ENCODE measurements at regions not wholly inside any gene's neighbourhood (a gene's known extent, or its start where the extent isn't known, plus 50 kb on each side); places are given as distances from the start of the nearest gene placed in this dataset.

DNA sequence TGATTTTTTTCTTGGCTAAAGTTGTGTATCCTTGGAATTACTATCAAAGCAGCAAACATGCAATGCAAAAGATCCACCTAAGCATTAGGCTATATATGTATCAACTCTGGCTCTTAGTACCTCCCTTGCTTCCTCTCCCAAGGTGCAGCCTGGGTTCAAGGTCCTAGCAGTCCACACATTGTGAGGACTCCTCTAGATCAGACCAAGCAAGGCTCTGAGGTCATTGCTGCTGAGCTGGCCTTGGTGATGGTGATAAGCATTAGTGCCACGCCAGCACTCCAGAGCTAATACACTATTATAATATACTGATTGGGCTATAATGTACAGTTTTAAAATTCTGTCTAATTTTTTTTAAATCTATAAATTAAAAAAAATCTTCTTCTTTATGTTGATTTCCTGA is 196.9 kb upstream of the BTG1 start:
- Histone ChIP-seq H3K27ac (ENCODE audit: low read depth) (no peak overlapping the region), H4K20me1 (replicated peaks; ENCODE audit: insufficient read depth) (no peaks in the 10 kb centered on the region), H3K36me3 (ENCODE audit: insufficient read depth) (no peaks in the 10 kb centered on the region), H2AFZ (no peak overlapping the region), H3K4me3 (no peak overlapping the region), H3K27me3 (ENCODE audit: insufficient read depth) (no peaks in the 10 kb centered on the region), H3K4me1 (ENCODE audit: insufficient read depth) (no peaks in the 10 kb centered on the region), H3K79me2 (replicated peaks; ENCODE audit: insufficient read depth) (no peaks in the 10 kb centered on the region), H3F3A (replicated peaks; ENCODE audit: low read depth) (no peaks in the 10 kb centered on the region), H3K4me2 (no peak overlapping the region), H3K9me2 (ENCODE audit: insufficient read depth) (peaks cover 8% of the 10 kb centered on the region)
- TF ChIP-seq POLR2AphosphoS5 (IDR thresholded peaks at IDR 0.05; ENCODE audit: low read depth) (no peak), ZNF114 (CRISPR knock-in tag; IDR thresholded peaks at IDR 0.05) (no peak), EZH2 (IDR thresholded peaks at IDR 0.05; ENCODE audit: low read depth, unreplicated experiment) (no peak), NANOG (IDR thresholded peaks at IDR 0.05; ENCODE audit: borderline replicate concordance) (no peak), EZH2phosphoT487 (IDR thresholded peaks at IDR 0.05; ENCODE audit: unreplicated experiment) (no peak), JUNB (IDR thresholded peaks at IDR 0.05; ENCODE audit: unreplicated experiment) (no peak), STAT1 (IDR thresholded peaks at IDR 0.05; ENCODE audit: unreplicated experiment) (no peak), ZNF331 (CRISPR knock-in tag; IDR thresholded peaks at IDR 0.05; ENCODE audit: low read depth) (no peak), CREB1 (CRISPR knock-in tag; IDR thresholded peaks at IDR 0.05; ENCODE audit: low read depth) (no peak)
- TF ChIP-seq, protein P1, sequence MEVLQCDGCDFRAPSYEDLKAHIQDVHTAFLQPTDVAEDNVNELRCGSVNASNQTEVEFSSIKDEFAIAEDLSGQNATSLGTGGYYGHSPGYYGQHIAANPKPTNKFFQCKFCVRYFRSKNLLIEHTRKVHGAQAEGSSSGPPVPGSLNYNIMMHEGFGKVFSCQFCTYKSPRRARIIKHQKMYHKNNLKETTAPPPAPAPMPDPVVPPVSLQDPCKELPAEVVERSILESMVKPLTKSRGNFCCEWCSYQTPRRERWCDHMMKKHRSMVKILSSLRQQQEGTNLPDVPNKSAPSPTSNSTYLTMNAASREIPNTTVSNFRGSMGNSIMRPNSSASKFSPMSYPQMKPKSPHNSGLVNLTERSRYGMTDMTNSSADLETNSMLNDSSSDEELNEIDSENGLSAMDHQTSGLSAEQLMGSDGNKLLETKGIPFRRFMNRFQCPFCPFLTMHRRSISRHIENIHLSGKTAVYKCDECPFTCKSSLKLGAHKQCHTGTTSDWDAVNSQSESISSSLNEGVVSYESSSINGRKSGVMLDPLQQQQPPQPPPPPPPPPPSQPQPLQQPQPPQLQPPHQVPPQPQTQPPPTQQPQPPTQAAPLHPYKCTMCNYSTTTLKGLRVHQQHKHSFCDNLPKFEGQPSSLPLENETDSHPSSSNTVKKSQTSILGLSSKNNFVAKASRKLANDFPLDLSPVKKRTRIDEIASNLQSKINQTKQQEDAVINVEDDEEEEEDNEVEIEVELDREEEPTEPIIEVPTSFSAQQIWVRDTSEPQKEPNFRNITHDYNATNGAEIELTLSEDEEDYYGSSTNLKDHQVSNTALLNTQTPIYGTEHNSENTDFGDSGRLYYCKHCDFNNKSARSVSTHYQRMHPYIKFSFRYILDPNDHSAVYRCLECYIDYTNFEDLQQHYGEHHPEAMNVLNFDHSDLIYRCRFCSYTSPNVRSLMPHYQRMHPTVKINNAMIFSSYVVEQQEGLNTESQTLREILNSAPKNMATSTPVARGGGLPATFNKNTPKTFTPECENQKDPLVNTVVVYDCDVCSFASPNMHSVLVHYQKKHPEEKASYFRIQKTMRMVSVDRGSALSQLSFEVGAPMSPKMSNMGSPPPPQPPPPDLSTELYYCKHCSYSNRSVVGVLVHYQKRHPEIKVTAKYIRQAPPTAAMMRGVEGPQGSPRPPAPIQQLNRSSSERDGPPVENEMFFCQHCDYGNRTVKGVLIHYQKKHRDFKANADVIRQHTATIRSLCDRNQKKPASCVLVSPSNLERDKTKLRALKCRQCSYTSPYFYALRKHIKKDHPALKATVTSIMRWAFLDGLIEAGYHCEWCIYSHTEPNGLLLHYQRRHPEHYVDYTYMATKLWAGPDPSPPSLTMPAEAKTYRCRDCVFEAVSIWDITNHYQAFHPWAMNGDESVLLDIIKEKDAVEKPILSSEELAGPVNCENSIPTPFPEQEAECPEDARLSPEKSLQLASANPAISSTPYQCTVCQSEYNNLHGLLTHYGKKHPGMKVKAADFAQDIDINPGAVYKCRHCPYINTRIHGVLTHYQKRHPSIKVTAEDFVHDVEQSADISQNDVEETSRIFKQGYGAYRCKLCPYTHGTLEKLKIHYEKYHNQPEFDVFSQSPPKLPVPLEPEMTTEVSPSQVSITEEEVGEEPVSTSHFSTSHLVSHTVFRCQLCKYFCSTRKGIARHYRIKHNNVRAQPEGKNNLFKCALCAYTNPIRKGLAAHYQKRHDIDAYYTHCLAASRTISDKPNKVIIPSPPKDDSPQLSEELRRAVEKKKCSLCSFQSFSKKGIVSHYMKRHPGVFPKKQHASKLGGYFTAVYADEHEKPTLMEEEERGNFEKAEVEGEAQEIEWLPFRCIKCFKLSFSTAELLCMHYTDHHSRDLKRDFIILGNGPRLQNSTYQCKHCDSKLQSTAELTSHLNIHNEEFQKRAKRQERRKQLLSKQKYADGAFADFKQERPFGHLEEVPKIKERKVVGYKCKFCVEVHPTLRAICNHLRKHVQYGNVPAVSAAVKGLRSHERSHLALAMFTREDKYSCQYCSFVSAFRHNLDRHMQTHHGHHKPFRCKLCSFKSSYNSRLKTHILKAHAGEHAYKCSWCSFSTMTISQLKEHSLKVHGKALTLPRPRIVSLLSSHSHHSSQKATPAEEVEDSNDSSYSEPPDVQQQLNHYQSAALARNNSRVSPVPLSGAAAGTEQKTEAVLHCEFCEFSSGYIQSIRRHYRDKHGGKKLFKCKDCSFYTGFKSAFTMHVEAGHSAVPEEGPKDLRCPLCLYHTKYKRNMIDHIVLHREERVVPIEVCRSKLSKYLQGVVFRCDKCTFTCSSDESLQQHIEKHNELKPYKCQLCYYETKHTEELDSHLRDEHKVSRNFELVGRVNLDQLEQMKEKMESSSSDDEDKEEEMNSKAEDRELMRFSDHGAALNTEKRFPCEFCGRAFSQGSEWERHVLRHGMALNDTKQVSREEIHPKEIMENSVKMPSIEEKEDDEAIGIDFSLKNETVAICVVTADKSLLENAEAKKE (CRISPR knock-in tag; IDR thresholded peaks at IDR 0.05): no peak
- TF ChIP-seq, protein P2, sequence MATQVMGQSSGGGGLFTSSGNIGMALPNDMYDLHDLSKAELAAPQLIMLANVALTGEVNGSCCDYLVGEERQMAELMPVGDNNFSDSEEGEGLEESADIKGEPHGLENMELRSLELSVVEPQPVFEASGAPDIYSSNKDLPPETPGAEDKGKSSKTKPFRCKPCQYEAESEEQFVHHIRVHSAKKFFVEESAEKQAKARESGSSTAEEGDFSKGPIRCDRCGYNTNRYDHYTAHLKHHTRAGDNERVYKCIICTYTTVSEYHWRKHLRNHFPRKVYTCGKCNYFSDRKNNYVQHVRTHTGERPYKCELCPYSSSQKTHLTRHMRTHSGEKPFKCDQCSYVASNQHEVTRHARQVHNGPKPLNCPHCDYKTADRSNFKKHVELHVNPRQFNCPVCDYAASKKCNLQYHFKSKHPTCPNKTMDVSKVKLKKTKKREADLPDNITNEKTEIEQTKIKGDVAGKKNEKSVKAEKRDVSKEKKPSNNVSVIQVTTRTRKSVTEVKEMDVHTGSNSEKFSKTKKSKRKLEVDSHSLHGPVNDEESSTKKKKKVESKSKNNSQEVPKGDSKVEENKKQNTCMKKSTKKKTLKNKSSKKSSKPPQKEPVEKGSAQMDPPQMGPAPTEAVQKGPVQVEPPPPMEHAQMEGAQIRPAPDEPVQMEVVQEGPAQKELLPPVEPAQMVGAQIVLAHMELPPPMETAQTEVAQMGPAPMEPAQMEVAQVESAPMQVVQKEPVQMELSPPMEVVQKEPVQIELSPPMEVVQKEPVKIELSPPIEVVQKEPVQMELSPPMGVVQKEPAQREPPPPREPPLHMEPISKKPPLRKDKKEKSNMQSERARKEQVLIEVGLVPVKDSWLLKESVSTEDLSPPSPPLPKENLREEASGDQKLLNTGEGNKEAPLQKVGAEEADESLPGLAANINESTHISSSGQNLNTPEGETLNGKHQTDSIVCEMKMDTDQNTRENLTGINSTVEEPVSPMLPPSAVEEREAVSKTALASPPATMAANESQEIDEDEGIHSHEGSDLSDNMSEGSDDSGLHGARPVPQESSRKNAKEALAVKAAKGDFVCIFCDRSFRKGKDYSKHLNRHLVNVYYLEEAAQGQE (IDR thresholded peaks at IDR 0.05; ENCODE audit: unreplicated experiment): no peak
- TF ChIP-seq, protein P3, sequence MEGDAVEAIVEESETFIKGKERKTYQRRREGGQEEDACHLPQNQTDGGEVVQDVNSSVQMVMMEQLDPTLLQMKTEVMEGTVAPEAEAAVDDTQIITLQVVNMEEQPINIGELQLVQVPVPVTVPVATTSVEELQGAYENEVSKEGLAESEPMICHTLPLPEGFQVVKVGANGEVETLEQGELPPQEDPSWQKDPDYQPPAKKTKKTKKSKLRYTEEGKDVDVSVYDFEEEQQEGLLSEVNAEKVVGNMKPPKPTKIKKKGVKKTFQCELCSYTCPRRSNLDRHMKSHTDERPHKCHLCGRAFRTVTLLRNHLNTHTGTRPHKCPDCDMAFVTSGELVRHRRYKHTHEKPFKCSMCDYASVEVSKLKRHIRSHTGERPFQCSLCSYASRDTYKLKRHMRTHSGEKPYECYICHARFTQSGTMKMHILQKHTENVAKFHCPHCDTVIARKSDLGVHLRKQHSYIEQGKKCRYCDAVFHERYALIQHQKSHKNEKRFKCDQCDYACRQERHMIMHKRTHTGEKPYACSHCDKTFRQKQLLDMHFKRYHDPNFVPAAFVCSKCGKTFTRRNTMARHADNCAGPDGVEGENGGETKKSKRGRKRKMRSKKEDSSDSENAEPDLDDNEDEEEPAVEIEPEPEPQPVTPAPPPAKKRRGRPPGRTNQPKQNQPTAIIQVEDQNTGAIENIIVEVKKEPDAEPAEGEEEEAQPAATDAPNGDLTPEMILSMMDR (conservative IDR thresholded peaks at IDR 0.05; ENCODE audit: low read depth in 2 of 2): no peak
- TF ChIP-seq, protein P4, sequence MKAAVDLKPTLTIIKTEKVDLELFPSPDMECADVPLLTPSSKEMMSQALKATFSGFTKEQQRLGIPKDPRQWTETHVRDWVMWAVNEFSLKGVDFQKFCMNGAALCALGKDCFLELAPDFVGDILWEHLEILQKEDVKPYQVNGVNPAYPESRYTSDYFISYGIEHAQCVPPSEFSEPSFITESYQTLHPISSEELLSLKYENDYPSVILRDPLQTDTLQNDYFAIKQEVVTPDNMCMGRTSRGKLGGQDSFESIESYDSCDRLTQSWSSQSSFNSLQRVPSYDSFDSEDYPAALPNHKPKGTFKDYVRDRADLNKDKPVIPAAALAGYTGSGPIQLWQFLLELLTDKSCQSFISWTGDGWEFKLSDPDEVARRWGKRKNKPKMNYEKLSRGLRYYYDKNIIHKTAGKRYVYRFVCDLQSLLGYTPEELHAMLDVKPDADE (IDR thresholded peaks at IDR 0.05): no peak
- Mint-ChIP-seq H3K27ac (no peak overlapping the region), H3K4me1 (no peaks in the 10 kb centered on the region), H3K36me3 (ENCODE audit: low read depth) (peaks cover 3% of the 10 kb centered on the region; the same call in 2 of the 3 replicates), H3K4me3 (no peak overlapping the region), H3K27me3 (ENCODE audit: insufficient read depth, low read depth, poor library complexity) (no peaks in the 10 kb centered on the region), H3K9me3 (peaks cover 10% of the 10 kb centered on the region; the same call in 1 of the 3 replicates)
- ATAC-seq (no peak), DNase-seq (ENCODE audit: low spot score) (no peak)

All from GM23338 (cell line).